Keratinocyte (primary cell): ENCODE measurements at regions not wholly inside any gene's neighbourhood (a gene's known extent, or its start where the extent isn't known, plus 50 kb on each side); places are given as distances from the start of the nearest gene placed in this dataset.

Experiments
- DNase-seq: peaks from one replicate; pipeline ENCODE4 v3.0.0-alpha.2; 2011; ENCODE audit warnings: low read depth, missing footprints, low spot score
- FAIRE-seq: peaks from 2 replicates; lab custom pipeline; 2011; peaks lifted over from hg19 to GRCh38; lab: Jason Lieb, UNC
- H2AFZ ChIP-seq: 2 replicates; pipeline ENCODE4 v1.6.0; 2012; ENCODE audit warnings: low read length, control low read depth, inconsistent platforms; ENCODE audit not compliant: control insufficient read depth
- H3K27ac ChIP-seq: 2 replicates; pipeline ENCODE4 v1.5.1; 2011; ENCODE audit warnings: low read length; ENCODE audit not compliant: control insufficient read depth, insufficient read depth
- H3K27me3 ChIP-seq: 3 replicates; pipeline ENCODE4 v1.6.0; 2011; ENCODE audit warnings: low read length; ENCODE audit not compliant: control insufficient read depth, insufficient read depth; ENCODE audit errors: extremely low read depth
- H3K36me3 ChIP-seq, 2 experiments: 2 replicates in 1 of 2; 3 replicates in 1 of 2; pipeline ENCODE4 v1.5.1; 2011; ENCODE audit warnings: low read length in 2 of 2, mild to moderate bottlenecking in 1 of 2; ENCODE audit not compliant: control insufficient read depth in 2 of 2, insufficient read depth in 2 of 2; ENCODE audit errors: extremely low read depth in 1 of 2
- H3K4me1 ChIP-seq: 3 replicates; pipeline ENCODE4 v1.5.1; 2011; ENCODE audit warnings: low read length; ENCODE audit not compliant: control insufficient read depth, insufficient read depth; ENCODE audit errors: extremely low read depth
- H3K4me2 ChIP-seq: 3 replicates; pipeline ENCODE4 v1.6.0; 2011; ENCODE audit warnings: low read depth, low read length; ENCODE audit not compliant: control insufficient read depth, insufficient read depth; ENCODE audit errors: extremely low read depth
- H3K4me3 ChIP-seq, 3 experiments: fragments of 200-600 bp in 1 of 3; sonication (generic) in 1 of 3; 2 replicates in 2 of 3; 3 replicates in 1 of 3; pipeline ENCODE4 v1.5.1; 2011 to 2016; ENCODE audit warnings: low read length in 3 of 3, mild to moderate bottlenecking in 3 of 3, control low read depth in 2 of 3, inconsistent platforms in 1 of 3, low read depth in 1 of 3, mixed read lengths in 1 of 3, mixed run types in 1 of 3, moderate library complexity in 1 of 3; ENCODE audit not compliant: control insufficient read depth in 2 of 3, insufficient read depth in 2 of 3; ENCODE audit errors: extremely low read depth in 1 of 3
- H3K79me2 ChIP-seq: 2 replicates; pipeline ENCODE4 v1.6.0; 2012; ENCODE audit warnings: low read length; ENCODE audit not compliant: control insufficient read depth, insufficient read depth
- H3K9ac ChIP-seq: 3 replicates; pipeline ENCODE4 v1.6.0; 2011; ENCODE audit warnings: low read length; ENCODE audit not compliant: control insufficient read depth, insufficient read depth; ENCODE audit errors: extremely low read depth
- H3K9me1 ChIP-seq: 3 replicates; pipeline ENCODE4 v1.6.0; 2011; ENCODE audit warnings: low read length; ENCODE audit not compliant: control insufficient read depth, insufficient read depth; ENCODE audit errors: extremely low read depth
- H3K9me3 ChIP-seq: 2 replicates; pipeline ENCODE4 v1.5.1; 2012; ENCODE audit warnings: low read depth, low read length; ENCODE audit not compliant: control insufficient read depth
- H4K20me1 ChIP-seq: 3 replicates; pipeline ENCODE4 v1.6.0; 2011; ENCODE audit warnings: low read length; ENCODE audit not compliant: control insufficient read depth, insufficient read depth; ENCODE audit errors: extremely low read depth
- EZH2 ChIP-seq: IDR thresholded peaks from one replicate; pipeline ENCODE4 v1.6.1; 2012; ENCODE audit warnings: inconsistent platforms, mild to moderate bottlenecking, low read length, moderate library complexity
- dilution Hi-C: fragments of 300-500 bp; cut with MboI; formaldehyde crosslinking; loops from one replicate; pipeline ENCODE4 v1.7.0; 2020; ENCODE audit warnings: low sequenced_read_pairs; ENCODE audit not compliant: extremely low pct_ligation_motif_present
- TF ChIP-seq, protein P1 (sequence below), 3 experiments: IDR thresholded peaks in 1 of 3; conservative IDR thresholded peaks in 1 of 3; optimal IDR thresholded peaks in 1 of 3; 2 replicates in 2 of 3; 3 replicates in 1 of 3; pipeline versions ENCODE3 to v1.5.1; 2011; ENCODE audit warnings: low read length in 3 of 3, mild to moderate bottlenecking in 3 of 3, moderate library complexity in 2 of 3, control low read depth in 1 of 3, inconsistent platforms in 1 of 3; ENCODE audit not compliant: insufficient read depth in 2 of 3; ENCODE audit errors: extremely low read depth in 1 of 3

DNA sequence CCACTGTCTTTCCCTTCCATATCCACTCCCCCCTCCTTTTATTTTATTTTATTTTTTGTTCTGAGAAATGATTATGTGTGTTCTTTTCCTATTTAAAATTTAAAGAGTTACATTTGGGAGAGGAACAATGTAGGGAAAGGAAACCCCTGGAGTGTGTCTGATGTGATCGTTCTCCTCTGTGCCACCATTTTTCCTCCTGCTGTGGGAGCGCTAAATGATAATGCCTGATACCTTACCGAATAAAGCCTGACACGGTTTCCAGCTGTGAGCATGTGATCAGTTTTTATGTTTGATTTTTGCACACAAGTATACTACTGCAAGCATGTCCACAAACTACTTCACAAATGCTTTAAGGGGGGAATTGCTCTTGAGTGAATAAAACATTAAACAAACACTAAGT, 317.8 kb upstream of the FANCL start:
- dilution Hi-C loops: no loop called here
- H3K27me3 ChIP-seq: peaks cover 2% of the 10 kb centered on the region

DNA sequence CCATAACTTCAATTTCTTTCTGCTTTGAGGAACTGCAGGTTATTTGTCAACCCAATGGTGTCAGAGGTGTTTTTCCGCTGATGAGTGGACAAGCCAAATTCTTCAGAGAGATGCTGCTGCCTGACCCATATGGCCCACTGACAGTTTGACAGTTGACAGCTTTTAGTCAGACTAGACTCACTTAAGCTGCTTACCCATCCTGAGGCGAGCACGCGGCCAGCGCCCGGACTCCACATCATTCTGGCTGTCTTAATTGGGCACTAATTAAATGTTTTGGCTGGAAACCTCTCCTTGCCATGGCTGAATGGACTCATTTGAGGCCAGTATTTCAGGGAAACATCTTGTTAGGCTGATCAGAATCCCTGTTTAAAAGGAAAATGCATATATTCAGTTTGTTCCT, 316.1 kb upstream of the FANCL start:
- no peaks in the 10 kb centered on the region for H3K9me3 ChIP-seq
- H2AFZ ChIP-seq: no peak overlapping the region
- H3K4me1 ChIP-seq: no peaks in the 10 kb centered on the region
- H3K4me3 ChIP-seq: no peak overlapping the region
- FAIRE-seq: no peak
- dilution Hi-C loops: no loop called here
- TF ChIP-seq EZH2: no peak
- TF ChIP-seq, protein P1, sequence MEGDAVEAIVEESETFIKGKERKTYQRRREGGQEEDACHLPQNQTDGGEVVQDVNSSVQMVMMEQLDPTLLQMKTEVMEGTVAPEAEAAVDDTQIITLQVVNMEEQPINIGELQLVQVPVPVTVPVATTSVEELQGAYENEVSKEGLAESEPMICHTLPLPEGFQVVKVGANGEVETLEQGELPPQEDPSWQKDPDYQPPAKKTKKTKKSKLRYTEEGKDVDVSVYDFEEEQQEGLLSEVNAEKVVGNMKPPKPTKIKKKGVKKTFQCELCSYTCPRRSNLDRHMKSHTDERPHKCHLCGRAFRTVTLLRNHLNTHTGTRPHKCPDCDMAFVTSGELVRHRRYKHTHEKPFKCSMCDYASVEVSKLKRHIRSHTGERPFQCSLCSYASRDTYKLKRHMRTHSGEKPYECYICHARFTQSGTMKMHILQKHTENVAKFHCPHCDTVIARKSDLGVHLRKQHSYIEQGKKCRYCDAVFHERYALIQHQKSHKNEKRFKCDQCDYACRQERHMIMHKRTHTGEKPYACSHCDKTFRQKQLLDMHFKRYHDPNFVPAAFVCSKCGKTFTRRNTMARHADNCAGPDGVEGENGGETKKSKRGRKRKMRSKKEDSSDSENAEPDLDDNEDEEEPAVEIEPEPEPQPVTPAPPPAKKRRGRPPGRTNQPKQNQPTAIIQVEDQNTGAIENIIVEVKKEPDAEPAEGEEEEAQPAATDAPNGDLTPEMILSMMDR (optimal IDR thresholded peaks at IDR 0.05 in 1 of 3, IDR thresholded peaks at IDR 0.05 in 1 of 3, conservative IDR thresholded peaks at IDR 0.05 in 1 of 3; ENCODE audit: extremely low read depth in 1 of 3, insufficient read depth in 2 of 3, low read length in 3 of 3): no peak
- H3K36me3 ChIP-seq: no peaks in the 10 kb centered on the region
- peaks cover 2% of the 10 kb centered on the region for H3K27me3 ChIP-seq
- no peaks in the 10 kb centered on the region for H3K79me2 ChIP-seq
- no peak for DNase-seq
- no peak overlapping the region for H3K9ac ChIP-seq
- H4K20me1 ChIP-seq: no peaks in the 10 kb centered on the region
- no peak overlapping the region for H3K27ac ChIP-seq
- no peaks in the 10 kb centered on the region for H3K9me1 ChIP-seq
- H3K4me2 ChIP-seq: no peak overlapping the region

More for the DNA sequence above, 317.8 kb upstream of the FANCL start:
- Histone ChIP-seq H3K27ac (no peak overlapping the region), H3K79me2 (no peaks in the 10 kb centered on the region), H3K9me1 (no peaks in the 10 kb centered on the region), H3K9me3 (no peaks in the 10 kb centered on the region), H3K4me3 (no peak overlapping the region), H3K36me3 (no peaks in the 10 kb centered on the region), H4K20me1 (no peaks in the 10 kb centered on the region), H2AFZ (no peak overlapping the region), H3K4me2 (no peak overlapping the region), H3K4me1 (no peaks in the 10 kb centered on the region), H3K9ac (no peak overlapping the region)
- no peak for FAIRE-seq
- TF ChIP-seq EZH2: no peak
- TF ChIP-seq, protein P1 (optimal IDR thresholded peaks at IDR 0.05 in 1 of 3, IDR thresholded peaks at IDR 0.05 in 1 of 3, conservative IDR thresholded peaks at IDR 0.05 in 1 of 3; ENCODE audit: extremely low read depth in 1 of 3, insufficient read depth in 2 of 3, low read length in 3 of 3): no peak
- DNase-seq: no peak
